ENCODE measurements at regions not wholly inside any gene's neighbourhood (a gene's known extent, or its start where the extent isn't known, plus 50 kb on each side); places are given as distances from the start of the nearest gene placed in this dataset.

- peak overlapping the region in 1 of 2 donors; percentile 23 for H3K27ac ChIP-seq
- no peak for TF ChIP-seq CTCF (IDR thresholded peaks at IDR 0.05)
- H3K4me3 ChIP-seq: no peak overlapping the region
- no peaks in the 10 kb centered on the region for H3K4me1 ChIP-seq
- DNase-seq (ENCODE audit: low spot score): no peak
- H3K9me3 ChIP-seq: no peaks in the 10 kb centered on the region
- H3K36me3 ChIP-seq: no peaks in the 10 kb centered on the region
- H3K27me3 ChIP-seq: no peaks in the 10 kb centered on the region
These were observed 112.0 kb upstream of the RAB4A start for GRCh38 chr1:229158927-229159326.

- DNase-seq (ENCODE audit: low spot score): no peak
- no peak for TF ChIP-seq CTCF (IDR thresholded peaks at IDR 0.05)
- Histone ChIP-seq H3K9me3 (no peaks in the 10 kb centered on the region), H3K4me1 (no peaks in the 10 kb centered on the region), H3K36me3 (no peaks in the 10 kb centered on the region), H3K27ac (no peak overlapping the region), H3K27me3 (no peaks in the 10 kb centered on the region), H3K4me3 (no peak overlapping the region)
These were observed 111.0 kb upstream of the RAB4A start for GRCh38 chr1:229159668-229160544.

- H3K27me3 ChIP-seq: no peaks in the 10 kb centered on the region
- H3K36me3 ChIP-seq: no peaks in the 10 kb centered on the region
- H3K4me1 ChIP-seq: no peaks in the 10 kb centered on the region
- H3K27ac ChIP-seq: no peak overlapping the region
- TF ChIP-seq CTCF (IDR thresholded peaks at IDR 0.05): no peak
- no peak overlapping the region for H3K4me3 ChIP-seq
- no peaks in the 10 kb centered on the region for H3K9me3 ChIP-seq
- no peak for DNase-seq (ENCODE audit: low spot score)
These were observed 109.2 kb upstream of the RAB4A start for GRCh38 chr1:229161740-229162139.

GRCh38 chr1:229162825-229163515 lies 107.9 kb upstream of the RAB4A start:
- DNase-seq (ENCODE audit: low spot score): no peak
- Histone ChIP-seq H3K36me3 (no peaks in the 10 kb centered on the region), H3K4me1 (no peaks in the 10 kb centered on the region), H3K27me3 (no peaks in the 10 kb centered on the region), H3K27ac (no peak overlapping the region), H3K4me3 (no peak overlapping the region), H3K9me3 (no peaks in the 10 kb centered on the region)
- TF ChIP-seq CTCF (IDR thresholded peaks at IDR 0.05): no peak

- no peak overlapping the region for H3K27ac ChIP-seq
- no peaks in the 10 kb centered on the region for H3K9me3 ChIP-seq
- H3K27me3 ChIP-seq: no peaks in the 10 kb centered on the region
- H3K4me1 ChIP-seq: no peaks in the 10 kb centered on the region
- no peak for DNase-seq (ENCODE audit: low spot score)
- TF ChIP-seq CTCF (IDR thresholded peaks at IDR 0.05): no peak
- H3K36me3 ChIP-seq: no peaks in the 10 kb centered on the region
- no peak overlapping the region for H3K4me3 ChIP-seq
These were observed 106.6 kb upstream of the RAB4A start for GRCh38 chr1:229164348-229164747.
